Dedifferentiated amniotic fluid mesenchymal stem cell (primary cell): ENCODE measurements at regions not wholly inside any gene's neighbourhood (a gene's known extent, or its start where the extent isn't known, plus 50 kb on each side); places are given as distances from the start of the nearest gene placed in this dataset.
"Not testable (repeated sequence)": the region's sequence is repeated elsewhere in the genome, so short reads cannot be mapped to it uniquely, and the experiment has no call there.

Experiments used
- DNase-seq: peaks from one replicate; pipeline ENCODE4 v3.0.0-alpha.2; 2016; ENCODE audit errors: extremely low spot score

DNA sequence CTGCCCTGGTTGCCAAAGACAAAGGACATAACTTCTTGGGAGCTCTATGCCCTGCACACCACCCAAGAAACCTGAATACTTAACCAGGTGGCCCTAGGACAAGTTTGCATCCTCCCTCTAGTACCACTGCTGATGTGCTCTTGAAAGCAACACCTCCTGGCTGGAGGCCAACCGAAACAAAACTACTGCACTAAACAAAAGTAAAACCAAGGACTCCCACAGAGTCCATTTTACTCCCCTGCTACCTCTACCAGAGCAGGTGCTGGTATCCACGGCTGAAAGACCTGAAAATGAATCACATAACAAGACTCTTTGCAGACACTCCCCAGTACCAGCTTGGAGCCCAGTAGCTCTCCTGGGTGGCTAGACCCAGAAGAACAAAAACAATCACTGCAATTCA, 941.8 kb downstream of the RAPGEF2 start:
- DNase-seq: no peak

DNA sequence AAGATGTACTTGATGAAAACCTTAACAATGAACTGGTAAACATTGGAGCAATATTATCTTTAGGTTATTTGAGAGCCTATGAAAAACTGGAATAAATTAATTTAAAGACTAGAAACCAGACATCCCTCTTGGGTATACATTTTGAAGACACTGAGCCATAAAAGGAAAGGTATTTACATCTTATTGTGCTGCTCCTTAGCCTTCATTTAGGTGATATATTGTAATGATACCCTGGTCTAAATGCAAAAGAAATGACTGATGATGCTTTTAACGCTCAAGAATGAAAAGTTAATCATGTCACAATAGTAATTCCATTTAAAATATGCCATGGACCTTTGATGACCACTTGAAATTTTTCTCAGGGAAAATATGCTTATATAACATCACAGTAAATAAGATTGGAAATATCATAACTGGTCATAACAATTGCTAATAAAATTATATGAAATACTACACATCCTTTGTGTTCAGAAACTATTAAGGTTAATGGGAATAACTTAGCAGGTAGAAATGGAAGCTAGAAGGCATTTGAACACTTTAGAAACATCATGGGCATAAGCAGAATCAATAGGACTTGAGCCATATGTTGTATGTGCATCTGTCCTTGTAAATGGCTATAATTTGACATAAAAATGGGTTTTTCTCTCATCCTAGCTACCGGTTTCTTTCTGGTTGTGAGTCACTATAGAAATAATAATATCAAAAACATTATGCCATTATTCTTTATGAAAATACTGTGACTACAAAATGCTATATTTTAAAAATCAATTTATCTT, 979.7 kb downstream of the RAPGEF2 start:
- DNase-seq: no peak

DNA sequence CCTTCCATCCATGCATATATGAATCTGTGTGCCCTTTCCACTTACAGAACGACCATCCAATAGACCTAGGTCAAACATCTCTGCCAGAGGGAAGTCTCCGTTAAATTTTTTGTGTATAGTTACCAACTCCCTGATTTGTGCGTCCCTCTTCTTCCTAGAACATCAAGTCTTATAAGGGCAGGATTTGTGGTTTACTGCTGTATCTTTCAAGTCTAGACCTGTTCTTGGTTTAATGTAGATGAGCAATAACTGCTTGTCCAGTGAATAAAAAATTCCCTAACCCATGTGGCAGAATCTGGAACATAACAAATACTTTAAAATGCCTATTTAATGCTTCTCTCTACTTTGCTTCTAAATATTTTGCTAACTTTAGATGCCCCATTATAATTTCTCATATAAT, 988.8 kb downstream of the RAPGEF2 start:
- no peak for DNase-seq

DNA sequence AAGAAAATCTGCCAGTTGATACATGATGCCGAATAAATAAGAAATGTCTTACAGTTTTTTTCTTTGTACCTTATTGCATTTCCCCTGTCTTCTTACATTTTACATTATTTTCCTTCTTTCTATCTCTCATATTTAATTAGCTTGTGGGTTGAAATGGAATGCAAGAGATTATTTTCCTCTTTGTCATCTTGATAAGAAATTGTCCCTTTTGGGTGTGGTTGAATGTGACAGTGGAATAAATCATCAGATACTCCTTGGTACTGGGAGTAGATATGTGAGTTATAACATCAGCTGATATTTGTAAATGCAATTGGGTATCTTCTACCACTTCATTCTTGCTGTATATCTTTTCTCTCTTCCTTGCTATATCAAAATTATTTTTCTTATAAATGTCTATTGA, 997.4 kb downstream of the RAPGEF2 start:
- DNase-seq: no peak

DNA sequence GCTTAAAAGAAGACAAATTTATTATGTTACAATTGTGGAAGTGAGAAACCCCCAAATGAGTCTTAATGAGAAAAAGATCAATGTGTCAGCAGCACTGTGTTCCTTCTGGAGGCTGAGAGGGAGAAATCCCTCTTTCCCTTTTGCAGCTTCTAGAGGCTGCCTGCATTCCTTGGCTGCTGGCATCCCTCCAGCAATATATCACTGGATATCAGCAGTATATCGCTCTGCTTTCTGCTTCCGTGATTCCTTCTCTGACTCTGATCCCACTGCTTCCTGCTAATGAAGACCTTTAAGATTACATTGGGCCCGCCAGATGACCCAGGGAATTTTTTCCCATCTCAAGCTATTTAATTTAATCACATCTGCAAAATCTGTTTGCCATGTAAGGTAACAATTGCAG, 1008.0 kb downstream of the RAPGEF2 start:
- DNase-seq: no peak

DNA sequence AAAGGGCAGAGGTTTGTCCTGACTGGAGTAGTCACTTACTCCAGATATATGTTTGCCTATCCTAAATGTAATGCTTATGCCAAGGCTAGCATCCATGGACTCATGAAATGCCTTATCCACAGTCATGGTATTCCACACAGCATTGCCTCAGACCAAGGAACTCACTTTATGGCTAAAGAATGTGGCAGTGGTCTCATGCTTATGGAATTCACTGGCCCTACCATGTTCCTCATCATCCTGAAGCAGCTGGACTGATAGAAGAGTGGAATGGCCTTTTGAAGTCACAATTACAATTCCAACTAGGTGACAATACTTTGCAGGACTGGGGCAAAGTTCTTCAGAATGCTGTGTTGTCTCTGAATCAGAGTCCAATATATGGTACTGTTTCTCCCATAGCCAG, 1014.8 kb downstream of the RAPGEF2 start:
- no peak for DNase-seq

DNA sequence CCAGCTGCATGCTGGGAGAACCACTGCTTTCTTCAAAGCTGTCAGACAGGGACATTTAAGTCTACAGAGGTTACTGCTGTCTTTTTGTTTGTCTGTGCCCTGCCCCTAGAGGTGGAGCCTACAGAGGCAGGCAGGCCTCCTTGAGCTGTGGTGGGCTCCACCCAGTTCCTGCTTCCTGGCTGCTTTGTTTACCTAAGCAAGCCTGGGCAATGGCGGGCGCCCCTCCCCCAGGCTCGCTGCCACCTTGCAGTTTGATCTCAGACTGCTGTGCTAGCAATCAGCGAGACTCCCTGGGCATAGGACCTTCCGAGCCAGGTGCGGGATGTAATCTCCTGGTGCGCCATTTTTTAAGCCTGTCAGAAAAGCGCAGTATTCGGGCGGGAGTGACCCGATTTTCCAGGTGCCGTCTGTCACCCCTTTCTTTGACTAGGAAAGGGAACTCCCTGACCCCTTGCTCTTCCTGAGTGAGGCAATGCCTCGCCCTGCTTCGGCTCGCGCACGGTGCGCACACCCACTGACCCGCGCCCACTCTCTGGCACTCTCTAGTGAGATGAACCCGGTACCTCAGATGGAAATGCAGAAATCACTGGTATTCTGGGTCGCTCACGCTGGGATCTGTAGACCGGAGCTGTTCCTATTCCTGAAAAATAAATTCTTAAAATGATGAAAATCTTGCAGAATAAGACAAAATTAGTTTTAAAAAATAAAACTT, 1022.9 kb downstream of the RAPGEF2 start:
- DNase-seq: not testable (repeated sequence)

DNA sequence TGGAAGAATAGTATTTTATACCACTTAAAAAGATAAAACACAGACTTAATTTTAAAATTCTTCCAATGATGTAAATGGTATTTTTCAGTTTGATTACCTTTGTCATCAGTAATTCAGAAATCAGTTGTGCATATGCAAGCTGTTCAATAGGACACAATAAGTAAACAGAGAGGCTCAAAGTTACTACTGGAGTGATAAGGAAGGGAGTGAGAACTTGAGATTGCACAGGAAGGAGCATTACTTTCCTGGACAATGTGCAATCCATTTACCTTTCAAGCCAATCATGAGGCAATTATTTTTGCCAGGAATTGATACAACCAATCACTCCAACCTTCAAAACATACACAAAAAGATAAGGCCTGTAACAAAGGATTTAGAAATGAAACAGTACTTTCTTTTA, 1024.3 kb downstream of the RAPGEF2 start:
- no peak for DNase-seq

DNA sequence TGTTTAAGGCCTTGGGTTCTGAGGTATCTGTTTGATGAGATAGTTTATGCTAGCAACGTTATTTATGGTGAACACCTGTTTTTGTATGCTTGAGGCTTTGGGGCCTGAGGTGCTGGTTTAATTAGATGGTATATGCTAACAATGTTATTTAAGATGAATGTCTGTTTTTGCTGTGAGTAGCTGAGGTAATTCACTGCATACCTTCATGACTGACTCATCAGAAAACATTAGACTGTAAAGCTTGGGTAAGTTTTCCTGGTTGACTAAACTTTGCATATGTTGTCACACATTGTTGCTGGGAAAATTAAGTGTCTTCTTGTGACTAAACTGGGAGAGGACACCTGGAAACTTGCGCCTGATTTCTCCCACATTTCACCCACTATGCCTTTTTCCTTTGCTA, 1026.6 kb downstream of the RAPGEF2 start:
- DNase-seq: no peak

DNA sequence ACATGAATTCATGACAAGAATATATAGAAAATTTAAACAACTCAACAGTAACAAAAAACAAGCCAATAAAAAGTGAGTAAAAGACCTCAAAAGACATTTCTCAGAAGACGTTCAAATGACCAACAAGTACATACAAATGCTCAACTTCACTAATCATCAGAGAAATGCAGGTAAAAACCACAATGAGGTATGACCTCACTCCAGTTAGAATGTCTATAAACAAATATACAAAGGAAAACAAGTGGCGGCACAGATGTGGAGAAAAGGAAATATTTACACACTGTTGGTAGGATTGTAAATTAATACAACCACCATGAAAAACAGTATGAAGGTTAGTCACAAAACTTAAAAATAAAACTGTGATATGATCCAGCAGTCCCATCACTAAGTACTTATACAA, 1033.1 kb downstream of the RAPGEF2 start:
- DNase-seq: no peak

DNA sequence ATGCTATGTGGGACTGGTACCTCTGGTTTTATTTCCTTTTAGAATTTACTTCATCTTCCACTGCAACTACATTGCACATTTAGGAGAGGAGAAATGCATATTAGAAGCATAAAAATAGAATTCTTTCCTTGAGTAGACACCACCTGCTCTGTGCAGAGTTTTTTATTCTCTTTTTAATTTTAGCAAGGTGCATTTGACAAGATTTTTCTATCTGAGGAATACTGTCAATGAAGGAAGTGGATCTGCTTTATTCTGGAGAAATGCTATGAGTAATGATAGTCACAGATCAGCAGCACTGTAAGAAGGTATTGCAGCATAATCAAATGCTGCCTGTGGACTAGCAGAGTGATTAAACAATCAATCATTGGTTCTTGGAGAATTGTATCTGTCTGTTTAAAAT, 1038.3 kb downstream of the RAPGEF2 start:
- no peak for DNase-seq

DNA sequence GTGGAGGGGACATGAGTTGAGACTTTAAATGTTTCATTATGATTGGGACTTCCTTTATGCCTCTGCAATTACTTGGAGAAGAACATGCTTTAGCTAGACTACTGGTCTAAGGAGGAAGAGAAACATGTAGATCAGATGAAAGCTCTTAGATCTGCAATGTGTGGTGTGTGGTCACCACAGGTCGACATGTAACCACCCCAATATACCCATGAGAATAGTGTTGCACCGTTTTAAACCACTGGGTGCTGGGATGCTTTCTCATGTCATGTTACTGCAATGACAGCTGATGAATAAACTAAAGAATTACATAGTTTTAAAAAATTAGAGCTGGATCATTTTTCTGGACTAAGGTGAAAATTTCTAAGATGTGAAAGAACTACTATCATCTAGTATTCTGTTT, 1039.7 kb downstream of the RAPGEF2 start:
- no peak for DNase-seq

DNA sequence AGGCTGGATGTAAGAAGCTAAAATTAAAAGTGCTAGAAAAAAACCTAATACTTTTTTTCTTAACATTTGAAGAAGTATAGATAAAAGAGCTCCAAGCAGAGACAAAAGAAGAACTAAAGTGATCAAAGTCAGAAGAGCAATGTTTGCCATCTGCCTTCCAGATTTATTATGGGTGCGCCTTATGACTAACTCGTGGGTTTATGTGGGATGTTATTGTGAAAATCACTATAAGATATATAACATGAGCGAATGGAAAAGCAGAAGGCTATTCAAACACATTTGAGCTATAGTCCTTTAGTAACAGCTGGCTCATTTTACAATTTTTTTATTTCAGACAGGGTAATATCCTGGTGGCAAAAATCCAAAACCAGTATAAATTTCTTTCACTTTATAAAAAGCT, 1040.7 kb downstream of the RAPGEF2 start:
- no peak for DNase-seq

DNA sequence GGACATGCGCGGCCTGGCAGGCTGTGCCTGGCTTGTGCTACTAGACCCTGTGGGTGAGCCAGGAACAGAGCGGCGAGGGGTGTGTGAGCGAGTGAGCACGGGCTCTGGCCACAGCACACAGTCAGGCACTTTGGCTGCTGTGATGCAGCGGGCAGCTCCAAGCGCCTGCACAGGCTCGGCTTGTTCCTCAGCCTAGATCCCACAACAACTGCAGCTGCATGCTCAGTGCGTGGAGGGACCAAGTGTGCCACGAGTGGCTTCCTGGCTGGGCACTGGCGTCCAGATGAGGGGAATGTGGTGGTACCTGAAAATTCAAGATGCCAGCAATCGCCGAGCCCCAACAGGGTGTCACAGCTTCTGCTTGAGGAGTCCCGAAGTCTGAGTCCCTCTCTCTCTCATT, 1056.6 kb downstream of the RAPGEF2 start:
- DNase-seq: no peak

DNA sequence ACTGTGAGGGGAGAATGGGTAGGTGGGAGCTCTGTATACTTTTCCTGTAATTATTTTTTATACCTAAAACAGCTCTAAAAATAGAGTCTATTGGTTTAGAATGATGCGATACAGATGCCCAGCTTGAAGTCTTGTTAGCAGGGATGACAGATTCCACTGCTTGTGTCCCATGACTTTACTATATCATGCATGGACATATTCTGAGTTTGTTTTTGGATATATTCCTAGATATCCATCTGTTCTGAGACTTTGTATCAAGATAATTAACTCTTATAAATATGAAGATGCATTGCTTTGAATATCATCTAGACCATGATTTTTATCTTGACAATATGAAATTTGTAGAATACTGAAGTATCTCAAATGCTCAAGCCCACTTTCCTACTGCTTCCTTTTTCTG, 1058.1 kb downstream of the RAPGEF2 start:
- no peak for DNase-seq

DNA sequence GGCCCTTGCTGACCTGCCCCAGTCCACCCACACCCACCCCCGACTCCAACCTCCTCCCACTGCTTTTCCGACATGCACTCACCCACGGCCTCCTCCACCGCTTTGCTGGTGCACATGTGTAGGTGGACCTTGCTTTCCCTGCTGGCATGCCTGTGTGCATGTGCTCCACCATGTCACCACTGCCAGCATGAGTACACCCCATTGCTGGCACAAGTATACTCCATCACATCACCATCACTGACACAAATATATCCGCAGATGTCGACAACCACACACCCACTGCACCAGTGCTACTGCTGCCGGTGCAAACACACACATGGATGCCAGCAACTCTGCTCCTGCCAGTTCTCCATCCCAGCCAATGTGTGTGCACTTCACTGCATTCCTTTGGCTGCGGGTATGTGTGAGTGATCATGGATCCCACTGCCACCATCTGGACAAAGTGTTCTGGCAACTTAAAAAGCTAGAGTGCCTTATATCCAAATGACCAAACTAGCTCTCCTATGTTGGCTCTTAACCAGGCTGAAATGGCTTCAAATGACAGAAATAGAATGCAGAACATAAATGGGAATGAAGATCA, 1072.3 kb downstream of the RAPGEF2 start:
- no peak for DNase-seq

DNA sequence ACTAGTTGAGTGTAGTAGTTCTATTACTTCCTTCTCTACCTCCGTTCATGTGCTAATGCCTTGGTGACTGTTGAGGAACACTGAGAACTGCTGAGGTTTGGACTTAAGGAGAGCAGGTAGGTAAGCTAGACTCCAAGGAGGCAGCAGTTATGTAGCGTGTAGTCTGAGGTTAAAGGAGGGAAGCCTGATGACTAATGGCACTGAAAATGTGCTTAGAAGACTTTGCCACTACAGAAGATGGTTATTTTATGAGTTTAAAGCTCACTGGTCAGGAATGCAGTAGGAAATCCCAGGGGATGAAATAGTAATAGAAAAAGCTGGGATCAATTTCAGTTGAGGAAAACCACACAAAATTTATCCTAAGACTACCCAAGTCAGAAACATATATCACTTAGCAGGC, 1077.3 kb downstream of the RAPGEF2 start:
- no peak for DNase-seq

DNA sequence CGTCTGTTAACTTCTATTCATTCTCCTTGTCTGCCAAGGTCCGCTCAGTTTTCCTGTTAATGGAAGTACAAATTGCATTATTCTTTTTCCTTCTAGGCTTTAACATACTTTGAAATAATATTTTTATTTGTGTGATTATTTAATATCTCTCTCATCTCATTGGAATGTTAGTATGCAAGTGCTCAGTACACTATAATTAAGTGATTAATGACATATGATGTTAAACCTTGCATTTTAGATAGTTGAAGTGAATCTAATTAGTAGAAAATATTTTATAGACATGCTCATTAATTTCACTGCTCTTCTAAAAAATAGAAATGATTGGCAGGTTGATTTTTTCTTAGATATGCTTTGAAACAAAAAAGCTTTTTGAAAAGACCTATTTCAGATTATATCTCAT, 1079.8 kb downstream of the RAPGEF2 start:
- no peak for DNase-seq

DNA sequence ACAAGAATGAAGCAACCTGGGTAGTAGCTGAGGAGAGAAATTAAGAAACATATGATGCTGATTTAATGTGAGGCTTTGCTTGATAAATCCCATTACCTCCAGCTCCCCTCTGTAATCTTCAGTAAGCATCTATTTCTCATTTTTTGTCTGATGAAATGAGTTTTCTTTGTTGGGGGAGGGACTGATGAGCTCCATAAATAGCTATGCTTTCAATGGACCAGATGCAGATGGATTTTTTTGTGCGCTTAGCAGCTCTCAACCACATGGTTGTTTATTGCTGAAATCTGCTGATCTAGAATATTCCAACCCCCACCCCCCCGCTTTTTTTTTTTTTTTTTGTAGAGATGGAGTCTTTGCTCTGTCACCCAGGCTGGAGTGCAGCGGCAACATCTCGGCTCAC, 1082.0 kb downstream of the RAPGEF2 start:
- no peak for DNase-seq

DNA sequence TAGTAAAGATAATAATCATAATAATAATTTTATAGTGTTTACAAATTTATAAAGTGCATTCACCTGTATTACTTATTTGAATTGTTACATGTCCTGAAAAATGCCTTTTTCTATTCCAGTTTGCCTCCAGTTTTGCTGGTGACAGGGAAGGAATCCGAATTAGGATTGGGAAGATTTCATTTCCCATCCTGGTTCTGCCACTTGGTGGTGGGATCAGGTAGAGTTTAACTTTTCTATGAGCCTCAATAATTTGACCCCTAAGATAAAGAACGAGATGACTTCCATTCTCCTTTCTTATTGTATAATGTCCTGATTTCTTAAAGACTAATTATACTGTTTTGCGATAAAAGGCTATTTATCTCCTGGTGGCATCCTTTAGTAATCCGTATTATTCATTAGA, 1090.9 kb downstream of the RAPGEF2 start:
- DNase-seq: no peak

DNA sequence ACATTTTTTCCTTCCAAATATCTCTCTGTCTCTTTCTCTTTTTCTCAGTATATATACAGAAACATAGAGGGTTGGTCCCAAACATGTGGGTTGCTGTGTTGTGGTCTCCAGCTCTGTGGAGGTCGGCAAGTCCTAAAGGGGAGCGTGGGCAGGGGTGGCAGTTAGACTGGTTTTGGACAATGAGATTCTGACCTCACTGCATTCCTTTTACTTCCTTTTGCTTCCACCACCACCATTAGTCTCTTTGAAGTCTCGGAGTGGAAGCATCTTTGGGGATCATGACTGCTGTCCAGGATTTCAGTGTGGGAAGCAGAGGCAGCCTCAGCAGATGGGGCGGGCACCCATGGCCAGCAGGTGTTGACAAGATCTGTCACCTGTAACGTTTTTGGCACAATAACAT, 1091.8 kb downstream of the RAPGEF2 start:
- DNase-seq: no peak

DNA sequence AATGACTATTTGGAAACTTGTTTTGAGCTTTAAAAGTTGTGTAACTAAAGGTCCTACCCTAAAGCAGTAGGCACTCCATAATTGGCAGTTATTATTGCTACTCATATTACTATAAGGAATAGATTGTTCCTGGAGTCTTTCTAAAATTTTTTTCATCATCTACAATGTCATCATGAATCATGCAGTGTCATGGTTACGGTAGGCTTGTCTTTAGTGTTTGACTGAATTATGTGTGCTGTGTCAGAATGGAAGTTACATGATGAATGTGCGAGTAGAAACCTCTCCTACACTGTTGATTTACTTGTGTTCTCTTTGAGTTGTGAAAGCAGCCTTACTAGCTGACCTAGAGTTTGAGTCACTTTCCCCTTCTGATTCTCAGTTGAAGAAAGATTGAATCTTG, 1099.9 kb downstream of the RAPGEF2 start:
- no peak for DNase-seq

DNA sequence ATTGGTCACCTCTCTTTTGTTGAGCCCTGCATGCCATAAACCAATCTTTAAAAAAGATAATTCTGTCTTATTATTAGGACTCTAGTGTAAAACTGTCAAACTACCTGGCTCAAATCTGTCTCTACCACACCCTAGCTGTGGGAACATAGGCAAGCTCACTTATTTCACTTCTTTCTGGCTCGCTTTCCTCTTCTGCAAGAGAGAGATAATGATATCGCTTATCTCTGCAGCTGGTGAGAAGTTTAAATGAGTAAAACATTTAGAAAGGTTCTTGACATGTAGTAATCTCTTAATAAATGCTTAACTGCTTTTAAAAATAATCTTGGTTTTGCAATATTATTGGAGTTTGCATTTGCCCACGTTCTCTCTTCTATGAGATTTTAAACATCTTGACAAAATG, 1109.2 kb downstream of the RAPGEF2 start:
- no peak for DNase-seq
